Naive B cell (primary cell): ENCODE measurements at regions not wholly inside any gene's neighbourhood (a gene's known extent, or its start where the extent isn't known, plus 50 kb on each side); places are given as distances from the start of the nearest gene placed in this dataset.
A peak's percentile ranks its signal among the peaks of the same experiment; 100 is the strongest.

Source experiments
- ATAC-seq, 2 donors: fragments of 150-1000 bp; cut with Tn5 transposase; 2 replicates each; pipeline ENCODE4 v1.10.0; 2021; ENCODE audit warnings: low read depth in 2 of 2, mild to moderate bottlenecking in 2 of 2, moderate library complexity in 2 of 2
- DNase-seq: peaks from one replicate; pipeline ENCODE4 v3.0.0; 2022
- H3K27ac Mint-ChIP-seq, 6 donors: one replicate each; pipeline ENCODE4 v1.8.0; 2020 to 2022; ENCODE audit warnings: mild to moderate bottlenecking in 6 of 6, mixed read lengths in 6 of 6, moderate library complexity in 5 of 6, inconsistent platforms in 2 of 6
- H3K27me3 Mint-ChIP-seq, 3 donors: one replicate each; pipeline ENCODE4 v1.8.0; 2021 to 2022; ENCODE audit warnings: mixed read lengths in 3 of 3, mild to moderate bottlenecking in 1 of 3
- H3K36me3 Mint-ChIP-seq, 2 donors: one replicate each; pipeline ENCODE4 v1.8.0; 2020 to 2022; ENCODE audit warnings: mixed read lengths in 2 of 2, inconsistent platforms in 1 of 2, mild to moderate bottlenecking in 1 of 2
- H3K4me1 Mint-ChIP-seq, 3 donors: one replicate each; pipeline ENCODE4 v1.8.0; 2020 to 2022; ENCODE audit warnings: mixed read lengths in 3 of 3, inconsistent platforms in 1 of 3, mild to moderate bottlenecking in 1 of 3, moderate library complexity in 1 of 3
- H3K4me3 Mint-ChIP-seq, 8 donors: one replicate each; pipeline ENCODE4 v1.8.0; 2020 to 2022; ENCODE audit warnings: mild to moderate bottlenecking in 8 of 8, mixed read lengths in 8 of 8, moderate library complexity in 8 of 8, inconsistent platforms in 2 of 8
- H3K9me3 Mint-ChIP-seq, 7 donors: one replicate each; pipeline ENCODE4 v1.8.0; 2020 to 2022; ENCODE audit warnings: mixed read lengths in 7 of 7, mild to moderate bottlenecking in 5 of 7, inconsistent platforms in 2 of 7, moderate library complexity in 1 of 7

GRCh38 chr22:49306632-49307480 is 520.8 kb downstream of the BRD1 start:
- DNase-seq, result no peak
- H3K9me3 Mint-ChIP-seq, result peaks cover 0 to 1% (median 0%) of the 10 kb centered on the region in 7 donors
- no peak overlapping the region for H3K27ac Mint-ChIP-seq
- no peak overlapping the region for H3K4me3 Mint-ChIP-seq
- H3K27me3 Mint-ChIP-seq, result peaks cover 29 to 52% (median 48%) of the 10 kb centered on the region in 3 donors
- H3K36me3 Mint-ChIP-seq, result no peaks in the 10 kb centered on the region
- no peaks in the 10 kb centered on the region for H3K4me1 Mint-ChIP-seq
- ATAC-seq, result no peak

GRCh38 chr22:49305966-49306631 is 521.6 kb downstream of the BRD1 start:
- Mint-ChIP-seq H3K9me3 (peaks cover 0 to 1% (median 0%) of the 10 kb centered on the region in 7 donors), H3K27ac (no peak overlapping the region), H3K4me3 (no peak overlapping the region), H3K4me1 (no peaks in the 10 kb centered on the region), H3K27me3 (peaks cover 29 to 52% (median 48%) of the 10 kb centered on the region in 3 donors), H3K36me3 (no peaks in the 10 kb centered on the region)
- DNase-seq (no peak), ATAC-seq (no peak)

- Mint-ChIP-seq H3K27ac (no peak overlapping the region), H3K36me3 (no peaks in the 10 kb centered on the region), H3K4me3 (peak overlapping the region in 1 of 8 donors; percentile 42), H3K4me1 (no peaks in the 10 kb centered on the region), H3K27me3 (peaks cover 24 to 52% (median 48%) of the 10 kb centered on the region in 3 donors), H3K9me3 (peaks cover 0 to 1% (median 0%) of the 10 kb centered on the region in 7 donors)
- ATAC-seq, result no peak
- DNase-seq, result peak; percentile 32
These were observed 522.3 kb downstream of the BRD1 start for GRCh38 chr22:49305214-49305965.

- Mint-ChIP-seq H3K27ac (peak overlapping the region in 1 of 6 donors; percentile 44), H3K4me3 (no peak overlapping the region), H3K9me3 (peaks cover 0 to 1% (median 0%) of the 10 kb centered on the region in 7 donors), H3K36me3 (no peaks in the 10 kb centered on the region), H3K27me3 (peaks cover 16 to 39% (median 34%) of the 10 kb centered on the region in 3 donors), H3K4me1 (no peaks in the 10 kb centered on the region)
- DNase-seq (no peak), ATAC-seq (no peak)
These were observed 523.8 kb downstream of the BRD1 start for GRCh38 chr22:49303781-49304461.

GRCh38 chr22:49303061-49303735 is 524.5 kb downstream of the BRD1 start:
- Mint-ChIP-seq H3K27ac (peak overlapping the region in 1 of 6 donors; percentile 38), H3K4me1 (no peaks in the 10 kb centered on the region), H3K9me3 (peaks cover 0 to 2% (median 0%) of the 10 kb centered on the region in 7 donors), H3K4me3 (peak overlapping the region in 3 of 8 donors; percentile 35 to 72 (median 41)), H3K27me3 (peaks cover 13 to 35% (median 28%) of the 10 kb centered on the region in 3 donors), H3K36me3 (no peaks in the 10 kb centered on the region)
- ATAC-seq, result no peak
- DNase-seq, result no peak

GRCh38 chr22:49302530-49302929 is 525.1 kb downstream of the BRD1 start:
- DNase-seq, result no peak
- H3K36me3 Mint-ChIP-seq, result no peaks in the 10 kb centered on the region
- peaks cover 9 to 29% (median 22%) of the 10 kb centered on the region in 3 donors for H3K27me3 Mint-ChIP-seq
- H3K27ac Mint-ChIP-seq, result peak overlapping the region in 1 of 6 donors; percentile 79
- H3K9me3 Mint-ChIP-seq, result peaks cover 0 to 2% (median 0%) of the 10 kb centered on the region in 7 donors
- no peak for ATAC-seq
- H3K4me3 Mint-ChIP-seq, result no peak overlapping the region
- H3K4me1 Mint-ChIP-seq, result no peaks in the 10 kb centered on the region

- Mint-ChIP-seq H3K4me1 (no peaks in the 10 kb centered on the region), H3K27me3 (peaks cover 9 to 28% (median 20%) of the 10 kb centered on the region in 3 donors), H3K9me3 (peaks cover 0 to 2% (median 0%) of the 10 kb centered on the region in 7 donors), H3K4me3 (no peak overlapping the region), H3K27ac (no peak overlapping the region), H3K36me3 (no peaks in the 10 kb centered on the region)
- no peak for DNase-seq
- no peak for ATAC-seq
These were observed 525.6 kb downstream of the BRD1 start for GRCh38 chr22:49302150-49302460.

GRCh38 chr22:49301398-49302149 is 526.1 kb downstream of the BRD1 start:
- ATAC-seq (no peak), DNase-seq (no peak)
- peaks cover 9 to 24% (median 20%) of the 10 kb centered on the region in 3 donors for H3K27me3 Mint-ChIP-seq
- H3K4me3 Mint-ChIP-seq, result no peak overlapping the region
- H3K36me3 Mint-ChIP-seq, result no peaks in the 10 kb centered on the region
- H3K4me1 Mint-ChIP-seq, result no peaks in the 10 kb centered on the region
- peaks cover 0 to 4% (median 0%) of the 10 kb centered on the region in 7 donors for H3K9me3 Mint-ChIP-seq
- no peak overlapping the region for H3K27ac Mint-ChIP-seq

- H3K4me3 Mint-ChIP-seq, result no peak overlapping the region
- H3K9me3 Mint-ChIP-seq, result peaks cover 0 to 4% (median 0%) of the 10 kb centered on the region in 7 donors
- DNase-seq, result no peak
- no peaks in the 10 kb centered on the region for H3K4me1 Mint-ChIP-seq
- no peaks in the 10 kb centered on the region for H3K36me3 Mint-ChIP-seq
- peaks cover 9 to 22% (median 20%) of the 10 kb centered on the region in 3 donors for H3K27me3 Mint-ChIP-seq
- H3K27ac Mint-ChIP-seq, result no peak overlapping the region
- ATAC-seq, result no peak
These were observed 526.7 kb downstream of the BRD1 start for GRCh38 chr22:49300951-49301397.

- H3K27ac Mint-ChIP-seq, result no peak overlapping the region
- no peaks in the 10 kb centered on the region for H3K4me1 Mint-ChIP-seq
- H3K9me3 Mint-ChIP-seq, result peaks cover 0 to 8% (median 0%) of the 10 kb centered on the region in 7 donors
These were observed 527.4 kb downstream of the BRD1 start for GRCh38 chr22:49300241-49300640.

GRCh38 chr22:49299821-49300231 is 527.8 kb downstream of the BRD1 start:
- Mint-ChIP-seq H3K36me3 (no peaks in the 10 kb centered on the region), H3K27ac (no peak overlapping the region), H3K9me3 (peaks cover 0 to 8% (median 1%) of the 10 kb centered on the region in 7 donors), H3K4me3 (no peak overlapping the region), H3K4me1 (no peaks in the 10 kb centered on the region), H3K27me3 (peaks cover 5 to 15% (median 14%) of the 10 kb centered on the region in 3 donors)
- no peak for DNase-seq
- ATAC-seq, result no peak

More at GRCh38 chr22:49300241-49300640, 527.4 kb downstream of the BRD1 start:
- no peak for DNase-seq
- no peak overlapping the region for H3K4me3 Mint-ChIP-seq
- no peaks in the 10 kb centered on the region for H3K36me3 Mint-ChIP-seq
- ATAC-seq, result no peak
- peaks cover 5 to 16% (median 14%) of the 10 kb centered on the region in 3 donors for H3K27me3 Mint-ChIP-seq
